Pulmonary artery endothelial cell (primary cell): ENCODE measurements at regions not wholly inside any gene's neighbourhood (a gene's known extent, or its start where the extent isn't known, plus 50 kb on each side); places are given as distances from the start of the nearest gene placed in this dataset.
"Not testable (repeated sequence)": the region's sequence is repeated elsewhere in the genome, so short reads cannot be mapped to it uniquely, and the experiment has no call there.

ENCODE experiments used
- DNase-seq: peaks from one replicate; pipeline ENCODE4 v3.0.0-alpha.2; 2011; ENCODE audit warnings: low read depth, low spot score

- DNase-seq: no peak
These were observed 91.6 kb downstream of the TEX29 start for GRCh38 chr13:111411919-111412650.

- DNase-seq: no peak
These were observed 93.2 kb downstream of the TEX29 start for GRCh38 chr13:111413407-111414187.

GRCh38 chr13:111414341-111414740, 93.9 kb downstream of the TEX29 start:
- no peak for DNase-seq

- DNase-seq: no peak
These were observed 94.8 kb downstream of the TEX29 start for GRCh38 chr13:111415246-111415645.

- no peak for DNase-seq
These were observed 95.3 kb downstream of the TEX29 start for GRCh38 chr13:111415765-111416164.

GRCh38 chr13:111418101-111418500, 97.7 kb downstream of the TEX29 start:
- no peak for DNase-seq

- DNase-seq: no peak
These were observed 99.9 kb downstream of the TEX29 start for GRCh38 chr13:111420113-111420876.

- DNase-seq: no peak
These were observed 100.8 kb downstream of the TEX29 start for GRCh38 chr13:111421216-111421615.

GRCh38 chr13:111422348-111422747, 101.9 kb downstream of the TEX29 start:
- DNase-seq: no peak

- no peak for DNase-seq
These were observed 102.8 kb downstream of the TEX29 start for GRCh38 chr13:111423168-111423785.

- no peak for DNase-seq
These were observed 103.7 kb downstream of the TEX29 start for GRCh38 chr13:111424134-111424533.

GRCh38 chr13:111425326-111425725, 104.9 kb downstream of the TEX29 start:
- DNase-seq: no peak

- no peak for DNase-seq
These were observed 108.7 kb downstream of the TEX29 start for GRCh38 chr13:111429064-111429558.

- no peak for DNase-seq
These were observed 110.8 kb downstream of the TEX29 start for GRCh38 chr13:111431206-111431605.

- DNase-seq: no peak
These were observed 114.2 kb downstream of the TEX29 start for GRCh38 chr13:111434578-111435159.

GRCh38 chr13:111436446-111436845, 116.0 kb downstream of the TEX29 start:
- no peak for DNase-seq

- DNase-seq: no peak
These were observed 117.0 kb downstream of the TEX29 start for GRCh38 chr13:111437417-111437816.

- no peak for DNase-seq
These were observed 117.6 kb downstream of the TEX29 start for GRCh38 chr13:111437856-111438547.

- not testable (repeated sequence) for DNase-seq
These were observed 120.0 kb downstream of the TEX29 start for GRCh38 chr13:111440492-111440891.

- DNase-seq: no peak
These were observed 123.5 kb downstream of the TEX29 start for GRCh38 chr13:111443981-111444380.
